Chondrocyte (in vitro differentiated cells): ENCODE measurements at regions not wholly inside any gene's neighbourhood (a gene's known extent, or its start where the extent isn't known, plus 50 kb on each side); places are given as distances from the start of the nearest gene placed in this dataset.

ENCODE experiments used
- DNase-seq: peaks from one replicate; pipeline ENCODE4 v3.0.0; 2021; ENCODE audit warnings: mixed read lengths, low spot score
- H3K27ac Mint-ChIP-seq: one replicate; pipeline ENCODE4 v1.8.0; 2021; ENCODE audit warnings: mild to moderate bottlenecking, moderate library complexity, mixed read lengths; ENCODE audit not compliant: unreplicated experiment
- H3K27me3 Mint-ChIP-seq: 2 replicates; pipeline ENCODE4 v1.8.0; 2021; ENCODE audit warnings: low read depth, mixed read lengths
- H3K36me3 Mint-ChIP-seq: 2 replicates; pipeline ENCODE4 v1.8.0; 2021; ENCODE audit warnings: low read depth, mixed read lengths
- H3K4me1 Mint-ChIP-seq: 2 replicates; pipeline ENCODE4 v1.8.0; 2021; ENCODE audit warnings: low read depth, mild to moderate bottlenecking, mixed read lengths
- H3K4me3 Mint-ChIP-seq: one replicate; pipeline ENCODE4 v1.8.0; 2021; ENCODE audit warnings: mild to moderate bottlenecking, moderate library complexity, mixed read lengths; ENCODE audit not compliant: unreplicated experiment
- H3K9me3 Mint-ChIP-seq: 2 replicates; pipeline ENCODE4 v1.8.0; 2021; ENCODE audit warnings: low read depth, mixed read lengths
- TF ChIP-seq, protein P1 (sequence below): fragments of 200-600 bp; sonication (generic); IDR thresholded peaks from 2 replicates; pipeline ENCODE4 v1.5.0; 2021; ENCODE audit warnings: antibody characterized with exemption, mild to moderate bottlenecking, moderate library complexity

DNA sequence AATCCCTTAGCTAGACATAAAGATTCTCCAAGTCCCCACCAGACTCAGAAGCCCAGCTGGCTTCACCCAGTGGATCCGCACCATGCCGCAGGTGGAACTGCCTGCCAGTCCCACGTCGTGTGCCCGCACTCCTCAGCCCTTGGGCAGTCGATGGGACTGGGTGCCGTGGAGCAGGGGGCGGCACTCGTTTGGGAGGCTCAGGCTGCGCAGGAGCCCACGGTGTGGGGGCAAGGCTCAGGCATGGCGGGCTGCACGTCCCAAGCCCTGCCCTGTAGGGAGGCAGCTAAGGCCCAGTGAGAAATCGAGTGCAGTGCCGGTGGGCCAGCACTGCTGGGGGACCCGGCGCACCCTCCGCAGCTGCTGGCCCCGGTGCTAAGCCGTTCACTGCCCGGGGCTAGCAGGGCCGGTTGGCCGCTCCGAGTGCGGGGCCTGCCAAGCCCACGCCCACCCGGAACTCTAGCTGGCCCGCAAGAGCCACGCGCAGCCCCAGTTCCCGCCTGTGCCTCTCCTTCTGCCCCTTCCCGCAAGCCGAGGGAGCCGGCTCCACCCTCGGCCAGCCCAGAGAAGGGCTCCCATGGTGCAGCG lies 95.9 kb upstream of the DTNBP1 start:
- H3K9me3 Mint-ChIP-seq = no peaks in the 10 kb centered on the region
- no peaks in the 10 kb centered on the region for H3K36me3 Mint-ChIP-seq
- no peak overlapping the region for H3K4me3 Mint-ChIP-seq
- H3K27me3 Mint-ChIP-seq = no peaks in the 10 kb centered on the region
- H3K27ac Mint-ChIP-seq = no peak overlapping the region
- DNase-seq = no peak
- TF ChIP-seq, protein P1, sequence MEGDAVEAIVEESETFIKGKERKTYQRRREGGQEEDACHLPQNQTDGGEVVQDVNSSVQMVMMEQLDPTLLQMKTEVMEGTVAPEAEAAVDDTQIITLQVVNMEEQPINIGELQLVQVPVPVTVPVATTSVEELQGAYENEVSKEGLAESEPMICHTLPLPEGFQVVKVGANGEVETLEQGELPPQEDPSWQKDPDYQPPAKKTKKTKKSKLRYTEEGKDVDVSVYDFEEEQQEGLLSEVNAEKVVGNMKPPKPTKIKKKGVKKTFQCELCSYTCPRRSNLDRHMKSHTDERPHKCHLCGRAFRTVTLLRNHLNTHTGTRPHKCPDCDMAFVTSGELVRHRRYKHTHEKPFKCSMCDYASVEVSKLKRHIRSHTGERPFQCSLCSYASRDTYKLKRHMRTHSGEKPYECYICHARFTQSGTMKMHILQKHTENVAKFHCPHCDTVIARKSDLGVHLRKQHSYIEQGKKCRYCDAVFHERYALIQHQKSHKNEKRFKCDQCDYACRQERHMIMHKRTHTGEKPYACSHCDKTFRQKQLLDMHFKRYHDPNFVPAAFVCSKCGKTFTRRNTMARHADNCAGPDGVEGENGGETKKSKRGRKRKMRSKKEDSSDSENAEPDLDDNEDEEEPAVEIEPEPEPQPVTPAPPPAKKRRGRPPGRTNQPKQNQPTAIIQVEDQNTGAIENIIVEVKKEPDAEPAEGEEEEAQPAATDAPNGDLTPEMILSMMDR = no peak
- peaks cover 5% of the 10 kb centered on the region for H3K4me1 Mint-ChIP-seq

DNA sequence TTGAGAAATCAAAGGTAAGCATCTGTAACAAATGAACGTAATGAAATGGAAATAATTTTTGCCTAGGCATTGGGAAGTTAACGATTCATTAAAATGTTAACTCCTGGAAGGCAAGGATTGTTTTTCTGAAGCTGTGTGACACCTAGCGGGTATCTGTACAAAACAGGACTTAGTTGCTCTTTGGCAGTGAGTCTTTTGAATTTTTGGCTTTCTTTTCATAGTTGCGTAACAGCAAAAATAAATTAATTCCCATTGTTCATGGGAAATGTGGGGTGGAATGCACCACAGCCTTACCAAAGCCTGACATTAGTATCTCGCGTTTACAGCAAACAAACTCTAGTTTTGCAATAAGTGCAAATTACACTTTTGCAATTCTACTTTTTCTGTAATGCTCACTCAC lies 92.7 kb upstream of the DTNBP1 start:
- no peak for DNase-seq
- Mint-ChIP-seq H3K27ac (no peak overlapping the region), H3K4me3 (no peak overlapping the region), H3K36me3 (no peaks in the 10 kb centered on the region), H3K27me3 (no peaks in the 10 kb centered on the region), H3K9me3 (no peaks in the 10 kb centered on the region), H3K4me1 (no peaks in the 10 kb centered on the region)
- TF ChIP-seq, protein P1 = no peak

DNA sequence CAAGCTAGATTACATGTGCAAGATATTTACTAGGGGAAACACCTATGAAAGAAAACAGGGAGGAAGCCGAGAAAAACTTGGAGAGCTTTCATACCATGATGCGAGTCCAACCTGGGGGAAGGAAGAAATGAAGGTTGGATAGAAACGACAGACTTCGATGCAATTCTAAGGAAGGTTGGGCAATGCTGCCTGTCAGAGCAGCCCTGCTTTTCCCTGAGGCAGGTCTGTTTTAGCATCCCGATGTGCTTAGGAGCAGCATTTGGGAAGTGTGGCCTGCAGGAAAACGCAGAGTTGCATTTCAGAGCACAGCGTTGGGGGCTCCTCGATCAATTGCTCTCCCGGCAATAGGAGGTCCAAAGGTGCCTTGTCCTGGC lies 91.9 kb upstream of the DTNBP1 start:
- Mint-ChIP-seq H3K27ac (no peak overlapping the region), H3K4me1 (no peaks in the 10 kb centered on the region), H3K4me3 (no peak overlapping the region), H3K9me3 (no peaks in the 10 kb centered on the region), H3K27me3 (no peaks in the 10 kb centered on the region), H3K36me3 (no peaks in the 10 kb centered on the region)
- TF ChIP-seq, protein P1 = no peak
- DNase-seq = no peak

DNA sequence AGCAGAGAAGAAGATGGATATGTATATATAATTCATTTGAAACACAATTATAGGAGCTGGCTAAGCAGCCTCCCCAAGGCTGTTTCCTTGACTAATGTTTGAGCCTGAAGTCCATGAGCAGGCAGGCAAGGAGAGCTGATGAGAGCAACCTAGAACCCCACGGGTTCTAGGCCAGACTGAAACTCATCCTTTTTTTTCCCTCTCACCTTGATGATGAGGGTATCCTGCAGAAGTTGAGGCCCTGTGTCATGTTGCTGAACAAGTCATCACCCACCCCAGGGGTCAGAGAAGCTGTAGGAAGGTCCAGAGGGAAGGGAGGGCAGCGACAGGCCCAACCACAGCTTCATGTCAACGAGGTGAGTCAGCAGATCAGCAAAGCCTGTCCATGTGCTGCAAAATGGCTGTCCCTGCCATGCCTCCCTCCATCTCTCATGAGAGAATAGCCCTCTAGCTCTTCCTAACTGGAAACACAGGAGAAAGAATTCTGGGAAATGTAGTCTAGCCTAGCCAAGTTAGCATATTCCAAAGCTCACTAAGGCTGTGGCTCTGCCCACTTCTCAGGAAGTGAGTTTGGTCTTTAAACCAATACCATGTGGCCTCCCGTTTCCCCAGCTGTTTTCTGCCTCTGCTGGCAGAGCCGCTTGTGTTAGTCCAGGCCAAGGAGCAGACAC lies 91.3 kb upstream of the DTNBP1 start:
- no peaks in the 10 kb centered on the region for H3K4me1 Mint-ChIP-seq
- H3K9me3 Mint-ChIP-seq = no peaks in the 10 kb centered on the region
- no peak for DNase-seq
- H3K4me3 Mint-ChIP-seq = no peak overlapping the region
- TF ChIP-seq, protein P1 = no peak
- H3K36me3 Mint-ChIP-seq = no peaks in the 10 kb centered on the region
- no peaks in the 10 kb centered on the region for H3K27me3 Mint-ChIP-seq
- no peak overlapping the region for H3K27ac Mint-ChIP-seq

DNA sequence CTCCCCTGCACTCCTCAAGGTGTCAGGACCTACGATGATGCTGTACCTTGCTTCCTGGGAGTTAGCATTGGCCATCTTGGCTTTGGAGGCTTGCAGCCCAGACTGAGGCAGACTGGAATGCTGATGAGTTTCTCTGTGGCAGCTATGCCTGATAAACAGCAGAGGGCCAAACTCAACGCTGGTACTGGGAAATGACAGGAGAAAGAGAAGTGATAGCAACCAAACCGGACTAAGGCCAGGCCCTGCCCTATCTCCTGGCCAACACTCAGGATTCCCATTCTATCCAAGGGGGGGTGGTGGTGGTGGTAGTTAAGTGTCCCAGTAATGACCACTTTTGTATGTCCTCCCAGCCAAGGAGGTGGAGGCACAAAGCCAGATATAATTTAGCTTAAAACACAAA lies 90.0 kb upstream of the DTNBP1 start:
- no peaks in the 10 kb centered on the region for H3K4me1 Mint-ChIP-seq
- H3K27ac Mint-ChIP-seq = no peak overlapping the region
- H3K36me3 Mint-ChIP-seq = no peaks in the 10 kb centered on the region
- H3K4me3 Mint-ChIP-seq = no peak overlapping the region
- H3K9me3 Mint-ChIP-seq = no peaks in the 10 kb centered on the region
- TF ChIP-seq, protein P1 = peak; percentile 53
- no peaks in the 10 kb centered on the region for H3K27me3 Mint-ChIP-seq
- no peak for DNase-seq
